A673 (cell line): ENCODE measurements at regions not wholly inside any gene's neighbourhood (a gene's known extent, or its start where the extent isn't known, plus 50 kb on each side); places are given as distances from the start of the nearest gene placed in this dataset.

Experiments used
- BruUV-seq: library from RNA; stranded (reverse); fragments of 400-500 nt; replicated peaks from 2 replicates; lab custom pipeline; 2021; lab: Mats Ljungman, UMichigan
- CTCF ChIA-PET: fragments of 300-600 bp; sonication (Branson Sonifier 250); formaldehyde crosslinking; loops from one replicate; lab custom pipeline; 2022; ENCODE audit warnings: antibody characterized with exemption; lab: Charles Lee
- POLR2A ChIA-PET: fragments of 300-600 bp; sonication (Branson Sonifier 250); formaldehyde crosslinking; loops from one replicate; lab custom pipeline; 2022; ENCODE audit warnings: antibody characterized with exemption; ENCODE audit not compliant: low non-redundant PET; lab: Charles Lee
- DNase-seq: peaks from one replicate; pipeline ENCODE4 v3.0.0-alpha.2; 2015; ENCODE audit warnings: low spot score
- H3K27ac ChIP-seq: fragments of 200-600 bp; sonication (generic); 2 replicates; pipeline ENCODE4 v1.5.1; 2016; ENCODE audit warnings: mixed run types, low read depth, mild to moderate bottlenecking, mixed read lengths, antibody characterized with exemption, low read length; ENCODE audit not compliant: poor library complexity, severe bottlenecking
- H3K27me3 ChIP-seq: fragments of 200-600 bp; sonication (generic); replicated peaks from 2 replicates; pipeline ENCODE4 v1.6.1; 2017; ENCODE audit warnings: mixed run types, low read depth, mild to moderate bottlenecking, mixed read lengths, antibody characterized with exemption, low read length; ENCODE audit not compliant: insufficient read depth, poor library complexity
- H3K36me3 ChIP-seq: fragments of 200-600 bp; sonication (generic); 2 replicates; pipeline ENCODE4 v1.6.1; 2016; ENCODE audit warnings: mixed run types, mild to moderate bottlenecking, mixed read lengths, antibody characterized with exemption, low read length; ENCODE audit not compliant: insufficient read depth, poor library complexity, severe bottlenecking
- H3K4me1 ChIP-seq: fragments of 200-600 bp; sonication (generic); 2 replicates; pipeline ENCODE4 v1.6.1; 2017; ENCODE audit warnings: mixed run types, mild to moderate bottlenecking, mixed read lengths, antibody characterized with exemption, low read length; ENCODE audit not compliant: insufficient read depth, poor library complexity, severe bottlenecking
- H3K4me3 ChIP-seq: fragments of 200-600 bp; sonication (generic); 2 replicates; pipeline ENCODE4 v1.5.1; 2016; ENCODE audit warnings: low read depth, mixed run types, mild to moderate bottlenecking, mixed read lengths, low read length; ENCODE audit not compliant: poor library complexity, severe bottlenecking
- H3K9me3 ChIP-seq: fragments of 200-600 bp; sonication (generic); 2 replicates; pipeline ENCODE4 v1.6.1; 2016; ENCODE audit warnings: mixed run types, low read depth, mild to moderate bottlenecking, mixed read lengths, antibody characterized with exemption, low read length; ENCODE audit not compliant: poor library complexity, severe bottlenecking
- EZH2 ChIP-seq: fragments of 200-600 bp; sonication (generic); IDR thresholded peaks from 2 replicates; pipeline ENCODE4 v1.6.1; 2017; ENCODE audit warnings: borderline replicate concordance, low read depth, mild to moderate bottlenecking, mixed read lengths, antibody characterized with exemption, low read length; ENCODE audit not compliant: poor library complexity, severe bottlenecking
- intact Hi-C: fragments of 100-400 bp; cut with micrococcal nuclease; formaldehyde crosslinking; loops from one replicate; pipeline ENCODE4 v1.10.0; 2022; ENCODE audit not compliant: unreplicated experiment
- TF ChIP-seq, protein P1 (sequence below): fragments of 300-800, 200-600 bp; sonication (generic); conservative IDR thresholded peaks from 2 replicates; pipeline ENCODE4 v1.5.1; 2017; ENCODE audit warnings: low read depth, mild to moderate bottlenecking, antibody characterized with exemption, low read length, moderate library complexity, mixed read lengths

GRCh38 chr10:43945094-43945730 lies 296.5 kb upstream of the ZNF32 start:
- CTCF ChIA-PET, result no interaction called here
- Histone ChIP-seq H3K36me3 (no peaks in the 10 kb centered on the region), H3K4me3 (no peak overlapping the region), H3K4me1 (peaks cover 27% of the 10 kb centered on the region), H3K27ac (no peak overlapping the region), H3K27me3 (no peaks in the 10 kb centered on the region), H3K9me3 (no peaks in the 10 kb centered on the region)
- intact Hi-C loops, result no loop called here
- no TSS peak for BruUV-seq
- DNase-seq, result no peak
- TF ChIP-seq, protein P1, sequence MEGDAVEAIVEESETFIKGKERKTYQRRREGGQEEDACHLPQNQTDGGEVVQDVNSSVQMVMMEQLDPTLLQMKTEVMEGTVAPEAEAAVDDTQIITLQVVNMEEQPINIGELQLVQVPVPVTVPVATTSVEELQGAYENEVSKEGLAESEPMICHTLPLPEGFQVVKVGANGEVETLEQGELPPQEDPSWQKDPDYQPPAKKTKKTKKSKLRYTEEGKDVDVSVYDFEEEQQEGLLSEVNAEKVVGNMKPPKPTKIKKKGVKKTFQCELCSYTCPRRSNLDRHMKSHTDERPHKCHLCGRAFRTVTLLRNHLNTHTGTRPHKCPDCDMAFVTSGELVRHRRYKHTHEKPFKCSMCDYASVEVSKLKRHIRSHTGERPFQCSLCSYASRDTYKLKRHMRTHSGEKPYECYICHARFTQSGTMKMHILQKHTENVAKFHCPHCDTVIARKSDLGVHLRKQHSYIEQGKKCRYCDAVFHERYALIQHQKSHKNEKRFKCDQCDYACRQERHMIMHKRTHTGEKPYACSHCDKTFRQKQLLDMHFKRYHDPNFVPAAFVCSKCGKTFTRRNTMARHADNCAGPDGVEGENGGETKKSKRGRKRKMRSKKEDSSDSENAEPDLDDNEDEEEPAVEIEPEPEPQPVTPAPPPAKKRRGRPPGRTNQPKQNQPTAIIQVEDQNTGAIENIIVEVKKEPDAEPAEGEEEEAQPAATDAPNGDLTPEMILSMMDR, result no peak
- no peak for TF ChIP-seq EZH2
- POLR2A ChIA-PET, result no interaction called here

GRCh38 chr10:43944381-43945093 lies 295.9 kb upstream of the ZNF32 start:
- Histone ChIP-seq H3K4me1 (peaks cover 22% of the 10 kb centered on the region), H3K4me3 (no peak overlapping the region), H3K9me3 (no peaks in the 10 kb centered on the region), H3K27me3 (no peaks in the 10 kb centered on the region), H3K27ac (no peak overlapping the region), H3K36me3 (no peaks in the 10 kb centered on the region)
- no TSS peak for BruUV-seq
- CTCF ChIA-PET, result no interaction called here
- TF ChIP-seq, protein P1, result no peak
- TF ChIP-seq EZH2, result no peak
- peak; percentile 17 for DNase-seq
- intact Hi-C loops, result no loop called here
- POLR2A ChIA-PET, result no interaction called here

DNA sequence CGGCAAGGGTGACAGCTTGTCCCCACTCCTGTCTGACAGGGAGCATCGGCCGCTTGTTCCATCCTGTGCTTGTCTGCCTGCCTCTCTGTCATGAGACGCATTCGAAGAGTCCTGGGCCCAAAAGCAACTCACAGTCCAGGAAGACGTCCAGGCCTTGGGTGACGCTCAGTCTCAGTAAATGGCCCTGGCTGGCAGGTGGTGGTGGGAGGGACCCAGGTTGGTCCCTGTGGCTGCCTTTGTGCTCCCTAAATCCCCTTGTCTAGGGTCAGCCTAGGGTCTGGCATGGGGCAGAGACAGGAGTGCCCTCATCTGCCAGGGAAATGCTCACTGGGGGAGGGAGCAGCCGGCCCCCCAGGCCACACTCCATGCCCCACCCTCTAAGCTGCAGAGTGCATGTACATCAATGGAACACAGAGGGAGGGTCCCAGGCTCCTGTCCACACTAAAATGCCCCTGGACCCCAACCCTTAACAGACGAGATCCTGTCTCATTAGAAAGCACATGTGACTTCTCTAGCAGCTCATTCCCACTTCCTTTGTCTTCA lies 295.2 kb upstream of the ZNF32 start:
- H3K9me3 ChIP-seq, result no peaks in the 10 kb centered on the region
- H3K4me3 ChIP-seq, result no peak overlapping the region
- no peak for DNase-seq
- ChIA-PET CTCF (no interaction called here), POLR2A (no interaction called here)
- no TSS peak for BruUV-seq
- peaks cover 15% of the 10 kb centered on the region for H3K4me1 ChIP-seq
- no peak overlapping the region for H3K27ac ChIP-seq
- H3K27me3 ChIP-seq, result no peaks in the 10 kb centered on the region
- TF ChIP-seq, protein P1, result no peak
- TF ChIP-seq EZH2, result no peak
- intact Hi-C loops, result no loop called here
- no peaks in the 10 kb centered on the region for H3K36me3 ChIP-seq
